Keratinocyte (primary cell): ENCODE measurements at regions not wholly inside any gene's neighbourhood (a gene's known extent, or its start where the extent isn't known, plus 50 kb on each side); places are given as distances from the start of the nearest gene placed in this dataset.

ENCODE experiments used
- DNase-seq: peaks from one replicate; pipeline ENCODE4 v3.0.0-alpha.2; 2011; ENCODE audit warnings: low read depth, missing footprints, low spot score
- FAIRE-seq: peaks from 2 replicates; lab custom pipeline; 2011; peaks lifted over from hg19 to GRCh38; lab: Jason Lieb, UNC
- H2AFZ ChIP-seq: 2 replicates; pipeline ENCODE4 v1.6.0; 2012; ENCODE audit warnings: low read length, control low read depth, inconsistent platforms; ENCODE audit not compliant: control insufficient read depth
- H3K27ac ChIP-seq: 2 replicates; pipeline ENCODE4 v1.5.1; 2011; ENCODE audit warnings: low read length; ENCODE audit not compliant: control insufficient read depth, insufficient read depth
- H3K27me3 ChIP-seq: 3 replicates; pipeline ENCODE4 v1.6.0; 2011; ENCODE audit warnings: low read length; ENCODE audit not compliant: control insufficient read depth, insufficient read depth; ENCODE audit errors: extremely low read depth
- H3K36me3 ChIP-seq, 2 experiments: 2 replicates in 1 of 2; 3 replicates in 1 of 2; pipeline ENCODE4 v1.5.1; 2011; ENCODE audit warnings: low read length in 2 of 2, mild to moderate bottlenecking in 1 of 2; ENCODE audit not compliant: control insufficient read depth in 2 of 2, insufficient read depth in 2 of 2; ENCODE audit errors: extremely low read depth in 1 of 2
- H3K4me1 ChIP-seq: 3 replicates; pipeline ENCODE4 v1.5.1; 2011; ENCODE audit warnings: low read length; ENCODE audit not compliant: control insufficient read depth, insufficient read depth; ENCODE audit errors: extremely low read depth
- H3K4me2 ChIP-seq: 3 replicates; pipeline ENCODE4 v1.6.0; 2011; ENCODE audit warnings: low read depth, low read length; ENCODE audit not compliant: control insufficient read depth, insufficient read depth; ENCODE audit errors: extremely low read depth
- H3K4me3 ChIP-seq, 3 experiments: fragments of 200-600 bp in 1 of 3; sonication (generic) in 1 of 3; 2 replicates in 2 of 3; 3 replicates in 1 of 3; pipeline ENCODE4 v1.5.1; 2011 to 2016; ENCODE audit warnings: low read length in 3 of 3, mild to moderate bottlenecking in 3 of 3, control low read depth in 2 of 3, inconsistent platforms in 1 of 3, low read depth in 1 of 3, mixed read lengths in 1 of 3, mixed run types in 1 of 3, moderate library complexity in 1 of 3; ENCODE audit not compliant: control insufficient read depth in 2 of 3, insufficient read depth in 2 of 3; ENCODE audit errors: extremely low read depth in 1 of 3
- H3K79me2 ChIP-seq: 2 replicates; pipeline ENCODE4 v1.6.0; 2012; ENCODE audit warnings: low read length; ENCODE audit not compliant: control insufficient read depth, insufficient read depth
- H3K9ac ChIP-seq: 3 replicates; pipeline ENCODE4 v1.6.0; 2011; ENCODE audit warnings: low read length; ENCODE audit not compliant: control insufficient read depth, insufficient read depth; ENCODE audit errors: extremely low read depth
- H3K9me1 ChIP-seq: 3 replicates; pipeline ENCODE4 v1.6.0; 2011; ENCODE audit warnings: low read length; ENCODE audit not compliant: control insufficient read depth, insufficient read depth; ENCODE audit errors: extremely low read depth
- H3K9me3 ChIP-seq: 2 replicates; pipeline ENCODE4 v1.5.1; 2012; ENCODE audit warnings: low read depth, low read length; ENCODE audit not compliant: control insufficient read depth
- H4K20me1 ChIP-seq: 3 replicates; pipeline ENCODE4 v1.6.0; 2011; ENCODE audit warnings: low read length; ENCODE audit not compliant: control insufficient read depth, insufficient read depth; ENCODE audit errors: extremely low read depth
- EZH2 ChIP-seq: IDR thresholded peaks from one replicate; pipeline ENCODE4 v1.6.1; 2012; ENCODE audit warnings: inconsistent platforms, mild to moderate bottlenecking, low read length, moderate library complexity
- dilution Hi-C: fragments of 300-500 bp; cut with MboI; formaldehyde crosslinking; loops from one replicate; pipeline ENCODE4 v1.7.0; 2020; ENCODE audit warnings: low sequenced_read_pairs; ENCODE audit not compliant: extremely low pct_ligation_motif_present
- TF ChIP-seq, protein P1 (sequence below), 3 experiments: IDR thresholded peaks in 1 of 3; conservative IDR thresholded peaks in 1 of 3; optimal IDR thresholded peaks in 1 of 3; 2 replicates in 2 of 3; 3 replicates in 1 of 3; pipeline versions ENCODE3 to v1.5.1; 2011; ENCODE audit warnings: low read length in 3 of 3, mild to moderate bottlenecking in 3 of 3, moderate library complexity in 2 of 3, control low read depth in 1 of 3, inconsistent platforms in 1 of 3; ENCODE audit not compliant: insufficient read depth in 2 of 3; ENCODE audit errors: extremely low read depth in 1 of 3

DNA sequence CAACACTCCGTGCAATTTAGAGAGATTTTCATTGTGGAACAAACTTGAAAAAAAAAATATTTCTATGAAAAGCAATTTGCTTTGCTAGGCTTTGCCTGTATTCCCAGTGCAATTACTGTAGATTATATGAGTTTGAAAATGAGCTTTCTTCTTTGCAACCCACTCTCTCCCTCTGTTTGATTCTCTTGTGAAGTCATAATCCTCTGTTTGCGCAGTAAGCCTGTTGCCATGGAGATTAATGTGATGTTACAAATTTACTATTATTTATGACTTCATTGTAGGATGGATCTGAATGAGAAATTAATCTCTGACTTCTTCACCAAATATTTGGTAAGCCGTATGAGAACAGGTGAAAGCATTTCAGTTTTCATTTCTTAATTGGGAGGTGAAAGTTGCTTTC, 320.3 kb downstream of the SPATA31D1 start:
- DNase-seq (no peak), FAIRE-seq (no peak)
- H3K4me2 ChIP-seq = no peak overlapping the region
- H3K9ac ChIP-seq = no peak overlapping the region
- TF ChIP-seq EZH2 = no peak
- TF ChIP-seq, protein P1, sequence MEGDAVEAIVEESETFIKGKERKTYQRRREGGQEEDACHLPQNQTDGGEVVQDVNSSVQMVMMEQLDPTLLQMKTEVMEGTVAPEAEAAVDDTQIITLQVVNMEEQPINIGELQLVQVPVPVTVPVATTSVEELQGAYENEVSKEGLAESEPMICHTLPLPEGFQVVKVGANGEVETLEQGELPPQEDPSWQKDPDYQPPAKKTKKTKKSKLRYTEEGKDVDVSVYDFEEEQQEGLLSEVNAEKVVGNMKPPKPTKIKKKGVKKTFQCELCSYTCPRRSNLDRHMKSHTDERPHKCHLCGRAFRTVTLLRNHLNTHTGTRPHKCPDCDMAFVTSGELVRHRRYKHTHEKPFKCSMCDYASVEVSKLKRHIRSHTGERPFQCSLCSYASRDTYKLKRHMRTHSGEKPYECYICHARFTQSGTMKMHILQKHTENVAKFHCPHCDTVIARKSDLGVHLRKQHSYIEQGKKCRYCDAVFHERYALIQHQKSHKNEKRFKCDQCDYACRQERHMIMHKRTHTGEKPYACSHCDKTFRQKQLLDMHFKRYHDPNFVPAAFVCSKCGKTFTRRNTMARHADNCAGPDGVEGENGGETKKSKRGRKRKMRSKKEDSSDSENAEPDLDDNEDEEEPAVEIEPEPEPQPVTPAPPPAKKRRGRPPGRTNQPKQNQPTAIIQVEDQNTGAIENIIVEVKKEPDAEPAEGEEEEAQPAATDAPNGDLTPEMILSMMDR (optimal IDR thresholded peaks at IDR 0.05 in 1 of 3, IDR thresholded peaks at IDR 0.05 in 1 of 3, conservative IDR thresholded peaks at IDR 0.05 in 1 of 3; ENCODE audit: extremely low read depth in 1 of 3, insufficient read depth in 2 of 3, low read length in 3 of 3) = no peak
- no peaks in the 10 kb centered on the region for H3K9me3 ChIP-seq
- H3K4me3 ChIP-seq = no peak overlapping the region
- H3K9me1 ChIP-seq = no peaks in the 10 kb centered on the region
- no peaks in the 10 kb centered on the region for H4K20me1 ChIP-seq
- no peaks in the 10 kb centered on the region for H3K79me2 ChIP-seq
- no peak overlapping the region for H3K27ac ChIP-seq
- no peaks in the 10 kb centered on the region for H3K4me1 ChIP-seq
- no peaks in the 10 kb centered on the region for H3K36me3 ChIP-seq
- dilution Hi-C loops = no loop called here
- no peak overlapping the region for H2AFZ ChIP-seq
- H3K27me3 ChIP-seq = no peaks in the 10 kb centered on the region

DNA sequence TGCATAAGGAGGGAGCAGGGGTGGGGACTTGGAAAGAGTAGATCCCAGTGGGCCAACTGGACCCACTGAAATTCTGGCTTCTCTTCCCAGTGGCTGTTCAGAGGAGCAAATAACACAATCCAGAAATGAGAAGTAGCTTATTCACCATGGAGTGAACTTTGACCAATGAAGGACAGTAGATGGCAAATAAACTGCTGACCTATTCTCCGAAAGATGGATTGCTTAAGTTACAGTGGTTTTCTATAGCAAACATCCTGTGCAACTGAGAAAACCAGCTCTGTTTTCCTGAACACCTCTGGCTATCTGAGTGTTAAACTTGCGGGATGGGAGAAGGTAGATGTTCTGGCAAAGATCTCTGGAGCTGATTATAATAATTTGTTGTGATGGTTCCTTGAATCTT, 325.1 kb downstream of the SPATA31D1 start:
- Histone ChIP-seq H4K20me1 (no peaks in the 10 kb centered on the region), H3K79me2 (no peaks in the 10 kb centered on the region), H3K9me1 (no peaks in the 10 kb centered on the region), H3K9ac (no peak overlapping the region), H3K4me1 (no peaks in the 10 kb centered on the region), H3K27me3 (peaks cover 3% of the 10 kb centered on the region), H3K36me3 (no peaks in the 10 kb centered on the region), H3K4me2 (no peak overlapping the region), H2AFZ (no peak overlapping the region), H3K27ac (no peak overlapping the region), H3K9me3 (no peaks in the 10 kb centered on the region), H3K4me3 (no peak overlapping the region)
- FAIRE-seq (no peak), DNase-seq (no peak)
- no peak for TF ChIP-seq EZH2
- TF ChIP-seq, protein P1 (optimal IDR thresholded peaks at IDR 0.05 in 1 of 3, IDR thresholded peaks at IDR 0.05 in 1 of 3, conservative IDR thresholded peaks at IDR 0.05 in 1 of 3; ENCODE audit: extremely low read depth in 1 of 3, insufficient read depth in 2 of 3, low read length in 3 of 3) = no peak
- dilution Hi-C loops = no loop called here
